ENCODE measurements at regions not wholly inside any gene's neighbourhood (a gene's known extent, or its start where the extent isn't known, plus 50 kb on each side); places are given as distances from the start of the nearest gene placed in this dataset.

DNA sequence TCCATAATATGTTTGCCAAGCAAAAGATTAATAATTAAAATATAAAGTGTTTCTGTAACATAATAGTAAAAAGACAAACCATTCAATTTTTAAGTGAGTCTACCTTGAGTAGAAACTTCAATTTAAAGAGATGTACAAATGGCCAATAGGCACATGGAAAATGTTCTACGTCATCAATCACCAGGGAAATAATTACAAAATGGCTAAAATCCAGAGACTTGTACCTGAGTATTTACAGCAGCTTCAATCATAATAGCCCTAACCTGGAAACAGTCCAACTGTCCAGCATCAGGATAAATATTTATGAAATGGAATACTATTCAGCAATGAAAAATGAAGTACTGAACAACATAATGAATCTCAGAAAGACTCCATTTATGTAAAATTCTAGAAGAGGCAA, 95.5 kb upstream of the FAR2 start:
- TF ChIP-seq CTCF (IDR thresholded peaks at IDR 0.05), result no peak
- no peak for TF ChIP-seq POLR2A (IDR thresholded peaks at IDR 0.05)
